Adrenal gland (tissue), 9 donors: ENCODE measurements at regions not wholly inside any gene's neighbourhood (a gene's known extent, or its start where the extent isn't known, plus 50 kb on each side); places are given as distances from the start of the nearest gene placed in this dataset.
"Not testable (repeated sequence)": the region's sequence is repeated elsewhere in the genome, so short reads cannot be mapped to it uniquely, and the experiment has no call there.

Source experiments
- DNase-seq, 7 donors: peaks; one replicate each; pipeline ENCODE4 v3.0.0-alpha.2; 2019 to 2020
- H3K27ac ChIP-seq, 5 donors: fragments of 200-600 bp; sonication (generic) in 4 of 5; 1 replicate in 3 of 5; 2 replicates in 2 of 5; pipeline versions ENCODE4 v1.5.1 to v1.8.0; 2016 to 2020; ENCODE audit warnings: mild to moderate bottlenecking in 1 of 5
- H3K27me3 ChIP-seq: fragments of 200-600 bp; 2 replicates; pipeline ENCODE4 v1.8.0; 2021
- H3K36me3 ChIP-seq, 2 donors: fragments of 200-600 bp; replicated peaks in 1 of 2; 1 replicate in 1 of 2; 2 replicates in 1 of 2; pipeline versions ENCODE4 v1.5.1 to v1.8.0; 2018 to 2022
- H3K4me1 ChIP-seq, 2 donors: fragments of 200-600 bp; replicated peaks in 1 of 2; 1 replicate in 1 of 2; 2 replicates in 1 of 2; pipeline versions ENCODE4 v1.5.1 to v1.8.0; 2018 to 2021
- H3K4me3 ChIP-seq, 4 donors: fragments of 200-600 bp; sonication (generic) in 3 of 4; one replicate each; pipeline ENCODE4 v1.5.1; 2016 to 2018
- H3K9me3 ChIP-seq, 3 donors: fragments of 200-600 bp; sonication (generic) in 1 of 3; replicated peaks in 1 of 3; 1 replicate in 2 of 3; 2 replicates in 1 of 3; pipeline versions ENCODE4 v1.5.1 to v1.8.0; 2016 to 2021
- POLR2A ChIP-seq, 2 donors: fragments of 450-650 bp; IDR thresholded peaks; one replicate each; pipeline ENCODE4 v1.6.1; 2017; ENCODE audit warnings: antibody characterized with exemption in 2 of 2, mild to moderate bottlenecking in 2 of 2, moderate library complexity in 1 of 2
- WGBS, 4 donors: extraction: QIAGEN DNeasy Blood & Tissue Kit in 2 of 4; methylation state at CpG; one replicate each; pipeline versions ENCODE4 v1.1.5 to v1.1.7; 2013 to 2017; 5-methylcytosine and 5-hydroxymethylcytosine counted together
- intact Hi-C, 2 donors: fragments of 100-400 bp; cut with DNase I; formaldehyde crosslinking; loops; one replicate each; pipeline versions ENCODE4 v1.14.1 to v1.15.0; 2022 to 2023
- TF ChIP-seq, protein P1 (sequence below), 6 experiments: fragments of 450-650 bp in 4 of 6; fragments of 200-600 bp in 2 of 6; sonication (generic) in 1 of 6; IDR thresholded peaks; 1 replicate in 5 of 6; 2 replicates in 1 of 6; pipeline versions ENCODE4 v1.5.1 to v1.8.0; 2016 to 2021; ENCODE audit warnings: antibody characterized with exemption in 6 of 6, mild to moderate bottlenecking in 2 of 6, moderate library complexity in 1 of 6
- donor health status: healthy with polysubstance abuse.
- donor health status: Bipolar disorder and iron deficiency.
- donor health status: DM: yes; HTN: yes; CAD: no.
- donor health status: DM: no; HTN: no; CAD: no.
- donor health status: DM: no; HTN: no; CAD: no.

DNA sequence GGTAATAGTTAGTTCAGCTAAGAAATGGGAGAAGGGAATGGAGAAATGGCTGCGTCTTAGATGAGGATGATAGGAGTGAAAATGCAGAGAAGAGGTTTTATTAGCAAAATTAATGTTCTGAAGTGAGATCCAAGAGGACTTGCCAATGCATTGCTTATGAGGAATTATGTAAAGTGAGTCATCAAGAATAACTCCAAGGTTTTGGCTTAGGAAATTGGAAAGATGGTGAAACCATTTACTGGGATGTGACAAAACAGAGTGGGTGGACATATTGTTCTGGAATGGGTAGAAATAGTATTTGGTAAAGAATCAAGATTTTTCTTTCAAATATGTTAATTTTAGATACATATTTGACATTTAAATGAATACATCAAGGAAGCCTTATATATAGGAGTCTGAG, 306.6 kb upstream of the CYRIA start:
- Histone ChIP-seq H3K36me3 (no peaks in the 10 kb centered on the region), H3K27me3 (no peaks in the 10 kb centered on the region), H3K4me1 (no peaks in the 10 kb centered on the region), H3K4me3 (no peak overlapping the region), H3K9me3 (no peaks in the 10 kb centered on the region), H3K27ac (no peak overlapping the region)
- TF ChIP-seq, protein P1, sequence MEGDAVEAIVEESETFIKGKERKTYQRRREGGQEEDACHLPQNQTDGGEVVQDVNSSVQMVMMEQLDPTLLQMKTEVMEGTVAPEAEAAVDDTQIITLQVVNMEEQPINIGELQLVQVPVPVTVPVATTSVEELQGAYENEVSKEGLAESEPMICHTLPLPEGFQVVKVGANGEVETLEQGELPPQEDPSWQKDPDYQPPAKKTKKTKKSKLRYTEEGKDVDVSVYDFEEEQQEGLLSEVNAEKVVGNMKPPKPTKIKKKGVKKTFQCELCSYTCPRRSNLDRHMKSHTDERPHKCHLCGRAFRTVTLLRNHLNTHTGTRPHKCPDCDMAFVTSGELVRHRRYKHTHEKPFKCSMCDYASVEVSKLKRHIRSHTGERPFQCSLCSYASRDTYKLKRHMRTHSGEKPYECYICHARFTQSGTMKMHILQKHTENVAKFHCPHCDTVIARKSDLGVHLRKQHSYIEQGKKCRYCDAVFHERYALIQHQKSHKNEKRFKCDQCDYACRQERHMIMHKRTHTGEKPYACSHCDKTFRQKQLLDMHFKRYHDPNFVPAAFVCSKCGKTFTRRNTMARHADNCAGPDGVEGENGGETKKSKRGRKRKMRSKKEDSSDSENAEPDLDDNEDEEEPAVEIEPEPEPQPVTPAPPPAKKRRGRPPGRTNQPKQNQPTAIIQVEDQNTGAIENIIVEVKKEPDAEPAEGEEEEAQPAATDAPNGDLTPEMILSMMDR (IDR thresholded peaks at IDR 0.05): no peak
- TF ChIP-seq POLR2A (IDR thresholded peaks at IDR 0.05): no peak
- 81 to 93% (median 89%) methylated on average over 1 of the region's 1 CpG for WGBS, 4 donors
- DNase-seq: no peak
- intact Hi-C loops: no loop called here

DNA sequence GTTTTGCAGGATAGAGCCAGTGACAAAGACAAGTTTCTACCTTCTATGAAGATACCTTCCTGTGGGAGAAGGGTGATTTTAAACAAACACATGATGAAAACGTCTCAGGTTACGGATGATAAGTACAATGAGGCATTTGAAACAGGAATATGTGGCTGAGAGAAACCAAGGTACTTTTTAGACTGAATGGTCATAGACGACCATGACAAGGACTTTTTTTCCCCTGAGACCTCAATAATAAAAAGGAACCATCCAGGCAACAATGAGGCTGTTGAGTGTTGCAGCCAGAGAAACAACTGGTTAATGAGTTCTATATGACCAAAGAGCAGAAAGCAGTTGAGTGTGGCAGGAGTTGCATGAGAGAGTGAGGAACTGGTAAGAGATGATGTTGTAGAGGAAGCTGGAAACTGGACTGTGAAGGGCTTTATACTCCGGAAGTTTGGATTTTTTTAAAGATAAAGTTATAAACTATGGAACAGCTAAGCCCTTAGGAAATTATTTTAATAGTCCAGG, 306.1 kb upstream of the CYRIA start:
- no peak overlapping the region for H3K27ac ChIP-seq
- WGBS, 4 donors: 63 to 77% (median 70%) methylated on average over 4 of the region's 4 CpGs
- no peak overlapping the region for H3K4me3 ChIP-seq
- no peaks in the 10 kb centered on the region for H3K9me3 ChIP-seq
- TF ChIP-seq, protein P1 (IDR thresholded peaks at IDR 0.05): no peak
- no peak for TF ChIP-seq POLR2A (IDR thresholded peaks at IDR 0.05)
- H3K36me3 ChIP-seq: no peaks in the 10 kb centered on the region
- no peaks in the 10 kb centered on the region for H3K4me1 ChIP-seq
- H3K27me3 ChIP-seq: no peaks in the 10 kb centered on the region
- DNase-seq: no peak
- intact Hi-C loops: no loop called here

DNA sequence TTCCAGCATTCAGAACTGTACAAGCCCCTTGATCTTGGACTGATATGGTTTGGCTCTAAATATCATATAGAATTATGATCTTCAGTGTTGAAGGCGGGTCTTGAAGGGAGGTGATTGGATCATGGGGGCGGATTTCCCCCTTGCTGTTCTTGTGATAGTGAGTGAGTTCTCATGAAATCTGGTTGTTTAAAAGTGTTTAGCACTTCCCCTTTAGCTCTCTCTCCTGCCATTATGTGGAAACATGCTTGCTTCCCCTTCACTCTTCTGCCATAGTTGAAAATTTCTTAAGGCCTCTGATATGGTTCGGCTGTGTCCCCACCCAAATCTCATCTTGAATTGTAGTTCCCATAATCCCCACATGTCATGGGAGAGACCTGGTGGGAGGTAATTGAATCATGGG, 305.3 kb upstream of the CYRIA start:
- 65 to 87% (median 80%) methylated on average over 3 of the region's 3 CpGs for WGBS, 4 donors
- H3K4me3 ChIP-seq, H3K9me3 ChIP-seq, intact Hi-C loops, H3K27ac ChIP-seq, H3K36me3 ChIP-seq, H3K4me1 ChIP-seq, DNase-seq, H3K27me3 ChIP-seq: not testable (repeated sequence)

DNA sequence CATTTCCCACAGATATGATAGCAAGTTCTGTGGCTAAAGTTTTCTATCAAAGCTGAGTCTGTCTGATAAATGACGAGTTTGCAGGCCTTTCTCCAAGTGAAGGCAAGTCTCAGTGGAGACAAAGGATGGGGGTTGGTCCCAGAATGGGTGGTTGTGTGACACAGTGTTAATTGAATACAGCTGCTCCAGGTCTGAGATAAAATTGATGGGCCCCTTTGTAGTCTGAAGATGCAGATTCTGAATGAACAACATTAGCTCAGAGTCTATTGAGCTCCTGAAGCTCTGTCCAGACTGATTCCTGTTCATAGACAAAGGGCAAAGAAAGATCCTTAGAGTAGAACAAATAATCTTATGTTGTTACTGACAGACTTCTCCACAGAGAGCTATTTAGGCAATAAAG, 296.9 kb upstream of the CYRIA start:
- WGBS, 4 donors: 56 to 69% (median 63%) methylated on average over 1 of the region's 1 CpG
- Histone ChIP-seq H3K36me3 (no peaks in the 10 kb centered on the region), H3K27me3 (no peaks in the 10 kb centered on the region), H3K9me3 (no peaks in the 10 kb centered on the region), H3K4me3 (no peak overlapping the region), H3K4me1 (no peaks in the 10 kb centered on the region), H3K27ac (no peak overlapping the region)
- TF ChIP-seq, protein P1 (IDR thresholded peaks at IDR 0.05): no peak
- DNase-seq: no peak
- intact Hi-C loops: no loop called here

DNA sequence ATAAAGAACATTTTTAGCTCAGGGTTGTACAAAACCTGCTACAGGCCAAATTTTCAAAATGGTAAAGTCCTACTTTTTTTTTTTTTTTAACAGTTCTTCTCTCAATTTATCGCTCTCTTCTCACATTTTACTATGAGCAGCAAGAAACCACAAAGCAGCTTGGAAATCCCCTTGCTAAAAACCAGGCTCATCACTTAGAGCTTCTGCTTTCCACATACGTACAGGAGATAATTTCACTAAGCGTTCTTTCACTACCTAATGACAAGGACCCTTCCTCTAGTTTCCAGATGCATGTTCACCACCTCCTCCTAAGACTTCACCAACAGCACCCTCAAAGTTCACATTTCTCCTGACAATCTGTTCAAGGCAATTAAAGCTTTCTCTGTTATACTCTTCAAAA, 294.9 kb upstream of the CYRIA start:
- no peaks in the 10 kb centered on the region for H3K4me1 ChIP-seq
- no peak overlapping the region for H3K4me3 ChIP-seq
- no peaks in the 10 kb centered on the region for H3K27me3 ChIP-seq
- H3K36me3 ChIP-seq: no peaks in the 10 kb centered on the region
- H3K9me3 ChIP-seq: no peaks in the 10 kb centered on the region
- intact Hi-C loops: no loop called here
- no peak overlapping the region for H3K27ac ChIP-seq
- DNase-seq: no peak
- 73 to 79% (median 76%) methylated on average over 3 of the region's 3 CpGs for whole genome bisulfite sequencing, 4 donors
- no peak for TF ChIP-seq POLR2A (IDR thresholded peaks at IDR 0.05)
- TF ChIP-seq, protein P1 (IDR thresholded peaks at IDR 0.05): no peak
